A549 (cell line): ENCODE measurements at regions not wholly inside any gene's neighbourhood (a gene's known extent, or its start where the extent isn't known, plus 50 kb on each side); places are given as distances from the start of the nearest gene placed in this dataset.

Source experiments
- ATAC-seq, 2 experiments: fragments of 200-7000 bp in 1 of 2; fragments of >200 bp in 1 of 2; cut with Nextera tagmentation in 1 of 2; cut with Tn5 transposase in 1 of 2; 3 replicates each; pipeline versions ENCODE4 v1.8.0 to v1.9.1; 2018 to 2020; ENCODE audit warnings: mild to moderate bottlenecking in 1 of 2, moderate library complexity in 1 of 2
- CTCF ChIA-PET: fragments of 300-600 bp; sonication (Branson Sonifier 250); formaldehyde crosslinking; extraction: SDS; loops from one replicate; lab custom pipeline; 2021; ENCODE audit warnings: antibody characterized with exemption, inconsistent platforms; lab: Yijun Ruan, JAX
- POLR2A ChIA-PET: fragments of 350-600 bp; formaldehyde crosslinking; extraction: SDS; loops from one replicate; lab custom pipeline; 2021; ENCODE audit warnings: antibody characterized with exemption, inconsistent platforms; lab: Yijun Ruan, JAX
- DNase-seq, 2 experiments: peaks; one replicate each; pipeline versions ENCODE4 v3.0.0 to v3.0.0-alpha.2; 2011 to 2016; ENCODE audit warnings: low read depth in 1 of 2, low spot score in 1 of 2
- FAIRE-seq: peaks from 2 replicates; lab custom pipeline; 2011; peaks lifted over from hg19 to GRCh38; lab: Jason Lieb, UNC
- H3K27ac ChIP-seq, 2 experiments: fragments of >200 bp; sonication (Bioruptor Twin); formaldehyde crosslinking; 3 replicates each; pipeline ENCODE4 v1.5.1; 2016 to 2017
- H3K4me1 ChIP-seq: fragments of >200 bp; sonication (Bioruptor Twin); formaldehyde crosslinking; 3 replicates; pipeline ENCODE4 v1.6.1; 2016
- H3K4me2 ChIP-seq: fragments of >200 bp; sonication (Bioruptor Twin); formaldehyde crosslinking; 3 replicates; pipeline ENCODE4 v1.6.1; 2016
- H3K4me3 ChIP-seq: fragments of >200 bp; sonication (Bioruptor Twin); formaldehyde crosslinking; 3 replicates; pipeline ENCODE4 v1.5.1; 2016
- H3K9me3 ChIP-seq: fragments of >200 bp; sonication (Bioruptor Twin); formaldehyde crosslinking; 3 replicates; pipeline ENCODE4 v1.6.1; 2016
- CBX2 ChIP-seq: fragments of 200-600 bp; sonication (generic); IDR thresholded peaks from 2 replicates; pipeline ENCODE4 v1.6.1; 2016; ENCODE audit warnings: low read depth, mild to moderate bottlenecking, borderline replicate concordance
- CEBPB ChIP-seq, 2 experiments: fragments of >200 bp in 1 of 2; sonication (Bioruptor Twin) in 1 of 2; formaldehyde crosslinking in 1 of 2; IDR thresholded peaks; 2 replicates each; pipeline ENCODE4 v1.6.1; 2012 to 2016
- EHF ChIP-seq: fragments of 250-450 bp; sonication (Bioruptor Pico); IDR thresholded peaks from 2 replicates; pipeline ENCODE4 v1.5.0; 2020; ENCODE audit warnings: mild to moderate bottlenecking
- FOSB ChIP-seq: fragments of 250-450 bp; sonication (Bioruptor Pico); IDR thresholded peaks from 2 replicates; pipeline ENCODE4 v1.5.0; 2020; ENCODE audit warnings: mild to moderate bottlenecking, moderate library complexity
- FOSL2 ChIP-seq, 2 experiments: fragments of 450-650 bp in 1 of 2; fragments of >200 bp in 1 of 2; sonication (Bioruptor Twin) in 1 of 2; formaldehyde crosslinking; IDR thresholded peaks; 2 replicates each; pipeline versions ENCODE4 v1.5.0 to v1.6.1; 2016 to 2020; ENCODE audit warnings: mild to moderate bottlenecking in 1 of 2, moderate library complexity in 1 of 2
- JUNB ChIP-seq: fragments of >200 bp; sonication (Bioruptor Twin); formaldehyde crosslinking; IDR thresholded peaks from 2 replicates; pipeline ENCODE4 v1.6.1; 2016
- MAFK ChIP-seq: fragments of 450-650 bp; IDR thresholded peaks from 2 replicates; pipeline ENCODE4 v1.6.1; 2014; ENCODE audit not compliant: partially characterized antibody
- MAX ChIP-seq: IDR thresholded peaks from 2 replicates; pipeline ENCODE4 v1.6.1; 2012
- MAZ ChIP-seq: fragments of 150-350 bp; IDR thresholded peaks from 2 replicates; pipeline ENCODE4 v1.6.1; 2014; ENCODE audit warnings: antibody characterized with exemption, low read depth, low read length, borderline replicate concordance
- NFE2L2 ChIP-seq: fragments of 150-350 bp; conservative IDR thresholded peaks from 2 replicates; pipeline ENCODE4 v1.6.1; 2014; ENCODE audit warnings: low read length
- NPAS2 ChIP-seq: fragments of 250-450 bp; sonication (Bioruptor Pico); IDR thresholded peaks from 2 replicates; pipeline ENCODE4 v1.8.0; 2022; ENCODE audit warnings: mild to moderate bottlenecking, moderate library complexity, borderline replicate concordance
- POLR2A ChIP-seq: IDR thresholded peaks from 2 replicates; pipeline ENCODE4 v1.6.1; 2012; ENCODE audit warnings: mild to moderate bottlenecking, low read length
- RAD21 ChIP-seq, 2 experiments: fragments of >200 bp in 1 of 2; sonication (Bioruptor Twin) in 1 of 2; formaldehyde crosslinking in 1 of 2; IDR thresholded peaks in 1 of 2; conservative IDR thresholded peaks in 1 of 2; 2 replicates in 1 of 2; 3 replicates in 1 of 2; pipeline ENCODE4 v1.6.1; 2012 to 2018; ENCODE audit warnings: inconsistent platforms in 1 of 2
- TFCP2L1 ChIP-seq: fragments of 250-450 bp; sonication (Bioruptor Pico); IDR thresholded peaks from 2 replicates; pipeline ENCODE4 v1.5.0; 2021; ENCODE audit warnings: mild to moderate bottlenecking
- ZFP36 ChIP-seq: fragments of 450-650 bp; IDR thresholded peaks from 2 replicates; pipeline ENCODE4 v1.6.1; 2014; ENCODE audit warnings: borderline replicate concordance; ENCODE audit not compliant: partially characterized antibody
- ZSCAN20 ChIP-seq: fragments of 250-450 bp; sonication (Bioruptor Pico); IDR thresholded peaks from 2 replicates; pipeline ENCODE4 v1.8.0; 2022; ENCODE audit warnings: mild to moderate bottlenecking, moderate library complexity
- WGBS: methylation state at CpG from one replicate; pipeline ENCODE4 v1.1.6; 2017; ENCODE audit errors: missing lambda C conversion rate; 5-methylcytosine and 5-hydroxymethylcytosine counted together
- TF ChIP-seq, protein P1 (sequence below): fragments of 250-450 bp; sonication (Bioruptor Pico); IDR thresholded peaks from 2 replicates; pipeline ENCODE4 v1.5.0; 2020; ENCODE audit warnings: low read depth, mild to moderate bottlenecking, moderate library complexity
- TF ChIP-seq, protein P2 (sequence below): fragments of >200 bp; sonication (Bioruptor Twin); formaldehyde crosslinking; IDR thresholded peaks from 3 replicates; pipeline ENCODE4 v1.5.1; 2016
- TF ChIP-seq, protein P3 (sequence below): fragments of 200-600 bp; sonication (generic); IDR thresholded peaks from 2 replicates; pipeline ENCODE4 v1.6.1; 2016; ENCODE audit warnings: antibody characterized with exemption, mild to moderate bottlenecking, moderate library complexity

DNA sequence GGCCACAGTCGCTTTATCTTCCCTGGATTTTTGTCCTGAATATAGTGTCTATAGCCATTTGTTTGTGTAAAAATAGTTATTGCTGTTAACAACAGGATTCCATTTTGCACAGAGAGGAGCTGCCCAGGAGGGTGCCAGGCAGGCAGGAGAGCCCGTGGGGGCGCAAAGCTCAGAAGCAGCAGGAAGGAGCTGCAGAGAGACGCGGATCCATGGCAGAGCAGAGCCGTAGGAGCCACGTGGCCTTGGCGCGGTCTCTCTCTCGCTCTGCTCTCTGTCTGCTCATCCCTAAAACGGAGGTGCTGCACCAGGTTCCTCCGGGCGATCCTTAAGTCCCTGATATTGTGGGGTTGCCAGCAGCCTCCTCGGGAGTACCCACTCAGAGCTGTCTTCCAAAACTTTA lies 185.3 kb upstream of the MYT1L start:
- H3K4me3 ChIP-seq, result no peak overlapping the region
- DNase-seq (no peak), FAIRE-seq (no peak)
- no peak overlapping the region for H3K4me2 ChIP-seq
- ChIA-PET POLR2A (no interaction called here), CTCF (interaction anchor here (1.5 kb wide), 1 partner anchor 21 kb away, joined by 3 read pairs; no protein-coding TSS in a partner anchor)
- no peak overlapping the region for H3K27ac ChIP-seq
- TF ChIP-seq RAD21 (conservative IDR thresholded peaks at IDR 0.05 in 1 of 2, IDR thresholded peaks at IDR 0.05 in 1 of 2), result no peak
- TF ChIP-seq, protein P1, sequence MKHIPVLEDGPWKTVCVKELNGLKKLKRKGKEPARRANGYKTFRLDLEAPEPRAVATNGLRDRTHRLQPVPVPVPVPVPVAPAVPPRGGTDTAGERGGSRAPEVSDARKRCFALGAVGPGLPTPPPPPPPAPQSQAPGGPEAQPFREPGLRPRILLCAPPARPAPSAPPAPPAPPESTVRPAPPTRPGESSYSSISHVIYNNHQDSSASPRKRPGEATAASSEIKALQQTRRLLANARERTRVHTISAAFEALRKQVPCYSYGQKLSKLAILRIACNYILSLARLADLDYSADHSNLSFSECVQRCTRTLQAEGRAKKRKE (CRISPR knock-in tag), result no peak
- TF ChIP-seq MAZ, result no peak
- no peak for TF ChIP-seq FOSB
- TF ChIP-seq, all 56 proteins: peak for 0
- ATAC-seq, result peak in 1 of 2 experiments; percentile 23; a peak in 3 of 6 replicates
- 14% methylated on average over 14 of the region's 14 CpGs for WGBS
- Histone ChIP-seq H3K9me3 (no peaks in the 10 kb centered on the region), H3K4me1 (no peaks in the 10 kb centered on the region)

DNA sequence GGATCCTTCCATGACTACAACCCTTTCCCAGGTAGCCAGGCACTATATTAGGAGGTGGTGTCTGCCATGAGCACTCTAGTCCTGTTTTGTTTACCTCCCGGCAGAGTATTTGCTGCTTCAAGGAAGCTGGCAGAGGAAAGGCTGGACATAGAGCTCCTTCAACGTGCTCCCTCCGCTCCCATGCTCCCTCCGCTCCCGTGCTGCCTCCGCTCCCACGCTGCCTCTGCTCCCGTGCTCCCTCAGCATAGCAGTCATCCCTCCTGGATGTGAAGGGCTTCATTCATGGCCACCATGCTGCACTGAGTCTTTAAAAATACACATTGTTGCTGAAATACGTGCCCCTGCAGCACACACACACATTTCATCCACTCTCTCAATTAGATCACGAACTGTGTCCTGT lies 181.9 kb upstream of the MYT1L start:
- FAIRE-seq, result no peak
- WGBS, result 16% methylated on average over 10 of the region's 10 CpGs
- CTCF ChIA-PET, result no interaction called here
- Histone ChIP-seq H3K27ac (no peak overlapping the region), H3K4me2 (no peak overlapping the region), H3K4me1 (no peaks in the 10 kb centered on the region), H3K9me3 (no peaks in the 10 kb centered on the region), H3K4me3 (no peak overlapping the region)
- ATAC-seq, result no peak
- no peak for DNase-seq
- TF ChIP-seq EHF (CRISPR knock-in tag) (no peak), NPAS2 (CRISPR knock-in tag) (no peak), CBX2 (no peak), ZFP36 (no peak), RAD21 (conservative IDR thresholded peaks at IDR 0.05 in 1 of 2, IDR thresholded peaks at IDR 0.05 in 1 of 2) (no peak), ZSCAN20 (CRISPR knock-in tag) (no peak), CEBPB (IDR thresholded peaks at IDR 0.05) (no peak), FOSL2 (IDR thresholded peaks at IDR 0.05) (no peak), FOSL2 (CRISPR knock-in tag; IDR thresholded peaks at IDR 0.05) (no peak), POLR2A (no peak), MAX (no peak), MAFK (no peak), JUNB (no peak), NFE2L2 (no peak), TFCP2L1 (CRISPR knock-in tag) (no peak), FOSB (no peak)
- TF ChIP-seq, protein P2, sequence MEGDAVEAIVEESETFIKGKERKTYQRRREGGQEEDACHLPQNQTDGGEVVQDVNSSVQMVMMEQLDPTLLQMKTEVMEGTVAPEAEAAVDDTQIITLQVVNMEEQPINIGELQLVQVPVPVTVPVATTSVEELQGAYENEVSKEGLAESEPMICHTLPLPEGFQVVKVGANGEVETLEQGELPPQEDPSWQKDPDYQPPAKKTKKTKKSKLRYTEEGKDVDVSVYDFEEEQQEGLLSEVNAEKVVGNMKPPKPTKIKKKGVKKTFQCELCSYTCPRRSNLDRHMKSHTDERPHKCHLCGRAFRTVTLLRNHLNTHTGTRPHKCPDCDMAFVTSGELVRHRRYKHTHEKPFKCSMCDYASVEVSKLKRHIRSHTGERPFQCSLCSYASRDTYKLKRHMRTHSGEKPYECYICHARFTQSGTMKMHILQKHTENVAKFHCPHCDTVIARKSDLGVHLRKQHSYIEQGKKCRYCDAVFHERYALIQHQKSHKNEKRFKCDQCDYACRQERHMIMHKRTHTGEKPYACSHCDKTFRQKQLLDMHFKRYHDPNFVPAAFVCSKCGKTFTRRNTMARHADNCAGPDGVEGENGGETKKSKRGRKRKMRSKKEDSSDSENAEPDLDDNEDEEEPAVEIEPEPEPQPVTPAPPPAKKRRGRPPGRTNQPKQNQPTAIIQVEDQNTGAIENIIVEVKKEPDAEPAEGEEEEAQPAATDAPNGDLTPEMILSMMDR, result no peak
- TF ChIP-seq, protein P1 (CRISPR knock-in tag), result no peak
- TF ChIP-seq, protein P3, sequence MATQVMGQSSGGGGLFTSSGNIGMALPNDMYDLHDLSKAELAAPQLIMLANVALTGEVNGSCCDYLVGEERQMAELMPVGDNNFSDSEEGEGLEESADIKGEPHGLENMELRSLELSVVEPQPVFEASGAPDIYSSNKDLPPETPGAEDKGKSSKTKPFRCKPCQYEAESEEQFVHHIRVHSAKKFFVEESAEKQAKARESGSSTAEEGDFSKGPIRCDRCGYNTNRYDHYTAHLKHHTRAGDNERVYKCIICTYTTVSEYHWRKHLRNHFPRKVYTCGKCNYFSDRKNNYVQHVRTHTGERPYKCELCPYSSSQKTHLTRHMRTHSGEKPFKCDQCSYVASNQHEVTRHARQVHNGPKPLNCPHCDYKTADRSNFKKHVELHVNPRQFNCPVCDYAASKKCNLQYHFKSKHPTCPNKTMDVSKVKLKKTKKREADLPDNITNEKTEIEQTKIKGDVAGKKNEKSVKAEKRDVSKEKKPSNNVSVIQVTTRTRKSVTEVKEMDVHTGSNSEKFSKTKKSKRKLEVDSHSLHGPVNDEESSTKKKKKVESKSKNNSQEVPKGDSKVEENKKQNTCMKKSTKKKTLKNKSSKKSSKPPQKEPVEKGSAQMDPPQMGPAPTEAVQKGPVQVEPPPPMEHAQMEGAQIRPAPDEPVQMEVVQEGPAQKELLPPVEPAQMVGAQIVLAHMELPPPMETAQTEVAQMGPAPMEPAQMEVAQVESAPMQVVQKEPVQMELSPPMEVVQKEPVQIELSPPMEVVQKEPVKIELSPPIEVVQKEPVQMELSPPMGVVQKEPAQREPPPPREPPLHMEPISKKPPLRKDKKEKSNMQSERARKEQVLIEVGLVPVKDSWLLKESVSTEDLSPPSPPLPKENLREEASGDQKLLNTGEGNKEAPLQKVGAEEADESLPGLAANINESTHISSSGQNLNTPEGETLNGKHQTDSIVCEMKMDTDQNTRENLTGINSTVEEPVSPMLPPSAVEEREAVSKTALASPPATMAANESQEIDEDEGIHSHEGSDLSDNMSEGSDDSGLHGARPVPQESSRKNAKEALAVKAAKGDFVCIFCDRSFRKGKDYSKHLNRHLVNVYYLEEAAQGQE, result no peak
- POLR2A ChIA-PET, result no interaction called here
